Adrenal gland (tissue), 9 donors: ENCODE measurements at regions not wholly inside any gene's neighbourhood (a gene's known extent, or its start where the extent isn't known, plus 50 kb on each side); places are given as distances from the start of the nearest gene placed in this dataset.

Source experiments
- DNase-seq, 7 donors: peaks; one replicate each; pipeline ENCODE4 v3.0.0-alpha.2; 2019 to 2020
- H3K27ac ChIP-seq, 5 donors: fragments of 200-600 bp; sonication (generic) in 4 of 5; 1 replicate in 3 of 5; 2 replicates in 2 of 5; pipeline versions ENCODE4 v1.5.1 to v1.8.0; 2016 to 2020; ENCODE audit warnings: mild to moderate bottlenecking in 1 of 5
- H3K27me3 ChIP-seq: fragments of 200-600 bp; 2 replicates; pipeline ENCODE4 v1.8.0; 2021
- H3K36me3 ChIP-seq, 2 donors: fragments of 200-600 bp; replicated peaks in 1 of 2; 1 replicate in 1 of 2; 2 replicates in 1 of 2; pipeline versions ENCODE4 v1.5.1 to v1.8.0; 2018 to 2022
- H3K4me1 ChIP-seq, 2 donors: fragments of 200-600 bp; replicated peaks in 1 of 2; 1 replicate in 1 of 2; 2 replicates in 1 of 2; pipeline versions ENCODE4 v1.5.1 to v1.8.0; 2018 to 2021
- H3K4me3 ChIP-seq, 4 donors: fragments of 200-600 bp; sonication (generic) in 3 of 4; one replicate each; pipeline ENCODE4 v1.5.1; 2016 to 2018
- H3K9me3 ChIP-seq, 3 donors: fragments of 200-600 bp; sonication (generic) in 1 of 3; replicated peaks in 1 of 3; 1 replicate in 2 of 3; 2 replicates in 1 of 3; pipeline versions ENCODE4 v1.5.1 to v1.8.0; 2016 to 2021
- POLR2A ChIP-seq, 2 donors: fragments of 450-650 bp; IDR thresholded peaks; one replicate each; pipeline ENCODE4 v1.6.1; 2017; ENCODE audit warnings: antibody characterized with exemption in 2 of 2, mild to moderate bottlenecking in 2 of 2, moderate library complexity in 1 of 2
- WGBS, 4 donors: extraction: QIAGEN DNeasy Blood & Tissue Kit in 2 of 4; methylation state at CpG; one replicate each; pipeline versions ENCODE4 v1.1.5 to v1.1.7; 2013 to 2017; 5-methylcytosine and 5-hydroxymethylcytosine counted together
- intact Hi-C, 2 donors: fragments of 100-400 bp; cut with DNase I; formaldehyde crosslinking; loops; one replicate each; pipeline versions ENCODE4 v1.14.1 to v1.15.0; 2022 to 2023
- TF ChIP-seq, protein P1 (sequence below), 6 experiments: fragments of 450-650 bp in 4 of 6; fragments of 200-600 bp in 2 of 6; sonication (generic) in 1 of 6; IDR thresholded peaks; 1 replicate in 5 of 6; 2 replicates in 1 of 6; pipeline versions ENCODE4 v1.5.1 to v1.8.0; 2016 to 2021; ENCODE audit warnings: antibody characterized with exemption in 6 of 6, mild to moderate bottlenecking in 2 of 6, moderate library complexity in 1 of 6
- donor health status: healthy with polysubstance abuse.
- donor health status: Bipolar disorder and iron deficiency.
- donor health status: DM: yes; HTN: yes; CAD: no.
- donor health status: DM: no; HTN: no; CAD: no.
- donor health status: DM: no; HTN: no; CAD: no.

GRCh38 chr5:2125171-2125900 is 242.6 kb upstream of the IRX4 start:
- no peaks in the 10 kb centered on the region for H3K27me3 ChIP-seq
- no peaks in the 10 kb centered on the region for H3K4me1 ChIP-seq
- H3K27ac ChIP-seq, result no peak overlapping the region
- DNase-seq, result no peak
- H3K36me3 ChIP-seq, result no peaks in the 10 kb centered on the region
- TF ChIP-seq, protein P1, sequence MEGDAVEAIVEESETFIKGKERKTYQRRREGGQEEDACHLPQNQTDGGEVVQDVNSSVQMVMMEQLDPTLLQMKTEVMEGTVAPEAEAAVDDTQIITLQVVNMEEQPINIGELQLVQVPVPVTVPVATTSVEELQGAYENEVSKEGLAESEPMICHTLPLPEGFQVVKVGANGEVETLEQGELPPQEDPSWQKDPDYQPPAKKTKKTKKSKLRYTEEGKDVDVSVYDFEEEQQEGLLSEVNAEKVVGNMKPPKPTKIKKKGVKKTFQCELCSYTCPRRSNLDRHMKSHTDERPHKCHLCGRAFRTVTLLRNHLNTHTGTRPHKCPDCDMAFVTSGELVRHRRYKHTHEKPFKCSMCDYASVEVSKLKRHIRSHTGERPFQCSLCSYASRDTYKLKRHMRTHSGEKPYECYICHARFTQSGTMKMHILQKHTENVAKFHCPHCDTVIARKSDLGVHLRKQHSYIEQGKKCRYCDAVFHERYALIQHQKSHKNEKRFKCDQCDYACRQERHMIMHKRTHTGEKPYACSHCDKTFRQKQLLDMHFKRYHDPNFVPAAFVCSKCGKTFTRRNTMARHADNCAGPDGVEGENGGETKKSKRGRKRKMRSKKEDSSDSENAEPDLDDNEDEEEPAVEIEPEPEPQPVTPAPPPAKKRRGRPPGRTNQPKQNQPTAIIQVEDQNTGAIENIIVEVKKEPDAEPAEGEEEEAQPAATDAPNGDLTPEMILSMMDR (IDR thresholded peaks at IDR 0.05), result no peak
- no peak for TF ChIP-seq POLR2A (IDR thresholded peaks at IDR 0.05)
- intact Hi-C loops, result no loop called here
- 39 to 57% (median 50%) methylated on average over 8 of the region's 8 CpGs for WGBS, 4 donors
- no peak overlapping the region for H3K4me3 ChIP-seq
- no peaks in the 10 kb centered on the region for H3K9me3 ChIP-seq

GRCh38 chr5:2124434-2125170 is 241.9 kb upstream of the IRX4 start:
- H3K27me3 ChIP-seq, result no peaks in the 10 kb centered on the region
- H3K4me1 ChIP-seq, result no peaks in the 10 kb centered on the region
- no peak for TF ChIP-seq POLR2A (IDR thresholded peaks at IDR 0.05)
- TF ChIP-seq, protein P1 (IDR thresholded peaks at IDR 0.05), result no peak
- H3K27ac ChIP-seq, result no peak overlapping the region
- intact Hi-C loops, result no loop called here
- H3K36me3 ChIP-seq, result no peaks in the 10 kb centered on the region
- no peaks in the 10 kb centered on the region for H3K9me3 ChIP-seq
- WGBS, 4 donors, result 75 to 85% (median 81%) methylated on average over 13 to 14 of the region's 14 CpGs
- no peak for DNase-seq
- no peak overlapping the region for H3K4me3 ChIP-seq

DNA sequence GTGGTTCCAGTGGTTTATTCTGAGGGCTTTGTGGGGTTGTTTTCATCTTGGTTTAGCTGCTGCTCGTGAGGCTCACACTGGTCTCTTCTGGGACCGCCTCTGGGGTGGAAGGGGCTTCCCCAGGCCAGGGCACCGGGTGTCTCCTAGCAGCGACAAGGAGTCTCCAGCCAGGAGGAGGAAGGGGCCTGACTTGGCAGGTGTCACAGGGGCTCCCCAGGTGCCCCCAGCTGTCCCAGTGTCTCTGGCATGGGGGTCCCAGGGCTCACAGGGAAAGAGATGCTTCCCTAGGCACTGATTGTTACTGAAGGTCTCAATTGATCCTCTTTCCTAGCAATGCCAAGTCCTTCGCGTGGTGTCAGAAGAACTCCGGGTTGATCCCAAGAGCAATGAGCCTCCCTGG is 241.1 kb upstream of the IRX4 start:
- no peak overlapping the region for H3K27ac ChIP-seq
- no peaks in the 10 kb centered on the region for H3K36me3 ChIP-seq
- no peak for TF ChIP-seq POLR2A (IDR thresholded peaks at IDR 0.05)
- TF ChIP-seq, protein P1 (IDR thresholded peaks at IDR 0.05), result no peak
- no peaks in the 10 kb centered on the region for H3K27me3 ChIP-seq
- H3K9me3 ChIP-seq, result no peaks in the 10 kb centered on the region
- no peak overlapping the region for H3K4me3 ChIP-seq
- no peaks in the 10 kb centered on the region for H3K4me1 ChIP-seq
- 84 to 91% (median 88%) methylated on average over 4 to 7 of the region's 7 CpGs for WGBS, 4 donors
- intact Hi-C loops, result no loop called here
- DNase-seq, result no peak

DNA sequence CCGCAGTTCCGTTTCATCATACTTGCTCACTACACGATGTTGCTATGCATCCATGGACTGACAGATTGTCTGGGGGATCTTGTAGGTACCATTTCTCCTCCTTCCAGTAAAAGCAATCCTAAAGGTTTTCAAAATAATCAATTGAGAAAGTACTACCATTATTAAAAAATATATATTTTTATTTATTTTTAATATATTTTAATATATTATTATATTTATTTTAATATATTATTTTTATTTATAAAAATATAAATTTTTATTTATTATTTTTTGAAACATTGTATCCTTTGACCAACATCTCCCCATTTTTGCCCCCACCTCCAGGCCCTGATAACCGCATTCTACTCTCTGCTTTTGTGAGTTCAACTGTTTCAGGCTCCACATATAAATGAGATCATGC is 237.6 kb upstream of the IRX4 start:
- WGBS, 4 donors, result 67 to 74% (median 68%) methylated on average over 4 of the region's 4 CpGs
- Histone ChIP-seq H3K9me3 (no peaks in the 10 kb centered on the region), H3K4me1 (no peaks in the 10 kb centered on the region), H3K27ac (no peak overlapping the region), H3K27me3 (no peaks in the 10 kb centered on the region), H3K4me3 (no peak overlapping the region), H3K36me3 (no peaks in the 10 kb centered on the region)
- intact Hi-C loops, result no loop called here
- no peak for DNase-seq
- TF ChIP-seq POLR2A (IDR thresholded peaks at IDR 0.05), result no peak
- TF ChIP-seq, protein P1 (IDR thresholded peaks at IDR 0.05), result no peak
